ENCODE measurements at regions not wholly inside any gene's neighbourhood (a gene's known extent, or its start where the extent isn't known, plus 50 kb on each side); places are given as distances from the start of the nearest gene placed in this dataset.

GRCh38 chr9:95769473-95769872 lies 106.0 kb upstream of the ERCC6L2 start:
- no peak overlapping the region for H3K27ac ChIP-seq (ENCODE audit: low read depth, low read length, poor library complexity, severe bottlenecking)
- ChIA-PET CTCF (no interaction called here), POLR2A (ENCODE audit: low non-redundant PET) (no interaction called here)
- H3K4me3 ChIP-seq (ENCODE audit: low read depth, low read length, poor library complexity, severe bottlenecking): no peak overlapping the region
- no peaks in the 10 kb centered on the region for H3K36me3 ChIP-seq (ENCODE audit: insufficient read depth, low read length, poor library complexity, severe bottlenecking)
- peaks cover 26% of the 10 kb centered on the region for H3K4me1 ChIP-seq (ENCODE audit: insufficient read depth, low read length, poor library complexity, severe bottlenecking)
- BruUV-seq (replicated peaks): no TSS peak
- intact Hi-C loops (cut with micrococcal nuclease; ENCODE audit: unreplicated experiment): no loop called here
- no peak for DNase-seq (ENCODE audit: low spot score)
- TF ChIP-seq EZH2 (IDR thresholded peaks at IDR 0.05; ENCODE audit: borderline replicate concordance, low read depth, low read length, poor library complexity, severe bottlenecking) (no peak), CTCF (conservative IDR thresholded peaks at IDR 0.05; ENCODE audit: low read depth, low read length) (no peak)
- no peaks in the 10 kb centered on the region for H3K9me3 ChIP-seq (ENCODE audit: low read depth, low read length, poor library complexity, severe bottlenecking)
- H3K27me3 ChIP-seq (replicated peaks; ENCODE audit: insufficient read depth, low read depth, low read length, poor library complexity): no peaks in the 10 kb centered on the region

GRCh38 chr9:95766906-95767305 lies 108.6 kb upstream of the ERCC6L2 start:
- CTCF ChIA-PET: no interaction called here
- no TSS peak for BruUV-seq (replicated peaks)
- Histone ChIP-seq H3K27me3 (replicated peaks; ENCODE audit: insufficient read depth, low read depth, low read length, poor library complexity) (no peaks in the 10 kb centered on the region), H3K4me1 (ENCODE audit: insufficient read depth, low read length, poor library complexity, severe bottlenecking) (peaks cover 16% of the 10 kb centered on the region), H3K27ac (ENCODE audit: low read depth, low read length, poor library complexity, severe bottlenecking) (no peak overlapping the region), H3K36me3 (ENCODE audit: insufficient read depth, low read length, poor library complexity, severe bottlenecking) (no peaks in the 10 kb centered on the region), H3K4me3 (ENCODE audit: low read depth, low read length, poor library complexity, severe bottlenecking) (no peak overlapping the region), H3K9me3 (ENCODE audit: low read depth, low read length, poor library complexity, severe bottlenecking) (no peaks in the 10 kb centered on the region)
- intact Hi-C loops (cut with micrococcal nuclease; ENCODE audit: unreplicated experiment): no loop called here
- DNase-seq (ENCODE audit: low spot score): no peak
- TF ChIP-seq CTCF (conservative IDR thresholded peaks at IDR 0.05; ENCODE audit: low read depth, low read length) (no peak), EZH2 (IDR thresholded peaks at IDR 0.05; ENCODE audit: borderline replicate concordance, low read depth, low read length, poor library complexity, severe bottlenecking) (no peak)
- POLR2A ChIA-PET (ENCODE audit: low non-redundant PET): no interaction called here

- TF ChIP-seq EZH2 (IDR thresholded peaks at IDR 0.05; ENCODE audit: borderline replicate concordance, low read depth, low read length, poor library complexity, severe bottlenecking): no peak
- no peak for TF ChIP-seq CTCF (conservative IDR thresholded peaks at IDR 0.05; ENCODE audit: low read depth, low read length)
- DNase-seq (ENCODE audit: low spot score): no peak
- Histone ChIP-seq H3K27ac (ENCODE audit: low read depth, low read length, poor library complexity, severe bottlenecking) (no peak overlapping the region), H3K36me3 (ENCODE audit: insufficient read depth, low read length, poor library complexity, severe bottlenecking) (no peaks in the 10 kb centered on the region), H3K4me1 (ENCODE audit: insufficient read depth, low read length, poor library complexity, severe bottlenecking) (no peaks in the 10 kb centered on the region), H3K4me3 (ENCODE audit: low read depth, low read length, poor library complexity, severe bottlenecking) (no peak overlapping the region), H3K27me3 (replicated peaks; ENCODE audit: insufficient read depth, low read depth, low read length, poor library complexity) (no peaks in the 10 kb centered on the region), H3K9me3 (ENCODE audit: low read depth, low read length, poor library complexity, severe bottlenecking) (no peaks in the 10 kb centered on the region)
- intact Hi-C loops (cut with micrococcal nuclease; ENCODE audit: unreplicated experiment): no loop called here
- ChIA-PET POLR2A (ENCODE audit: low non-redundant PET) (no interaction called here), CTCF (no interaction called here)
- no TSS peak for BruUV-seq (replicated peaks)
Observed at GRCh38 chr9:95764533-95765319, 110.8 kb upstream of the ERCC6L2 start.

Measured in A673 (cell line).